GM23248 (cell line): ENCODE measurements at regions not wholly inside any gene's neighbourhood (a gene's known extent, or its start where the extent isn't known, plus 50 kb on each side); places are given as distances from the start of the nearest gene placed in this dataset.

ENCODE experiments used
- DNase-seq: peaks from one replicate; pipeline ENCODE4 v3.0.0-alpha.2; 2015
- H2AFZ ChIP-seq: fragments of 200-600 bp; sonication (generic); 2 replicates; pipeline ENCODE4 v1.6.1; 2016; ENCODE audit warnings: antibody characterized with exemption
- H3F3A ChIP-seq: fragments of 200-600 bp; sonication (generic); 2 replicates; pipeline ENCODE4 v1.6.1; 2016; ENCODE audit warnings: mild to moderate bottlenecking, antibody characterized with exemption, mixed run types; ENCODE audit not compliant: insufficient read depth
- H3K27ac ChIP-seq: fragments of 200-600 bp; sonication (generic); 2 replicates; pipeline ENCODE4 v1.5.1; 2016; ENCODE audit warnings: mild to moderate bottlenecking
- H3K27me3 ChIP-seq: fragments of 200-600 bp; sonication (generic); replicated peaks from 2 replicates; pipeline ENCODE4 v1.6.1; 2016; ENCODE audit warnings: mild to moderate bottlenecking; ENCODE audit not compliant: insufficient read depth
- H3K36me3 ChIP-seq: fragments of 200-600 bp; sonication (generic); 2 replicates; pipeline ENCODE4 v1.6.1; 2016; ENCODE audit warnings: low read depth, mild to moderate bottlenecking
- H3K4me1 ChIP-seq: fragments of 200-600 bp; sonication (generic); 2 replicates; pipeline ENCODE4 v1.6.1; 2016; ENCODE audit warnings: mild to moderate bottlenecking; ENCODE audit not compliant: insufficient read depth
- H3K4me2 ChIP-seq: fragments of 200-600 bp; sonication (generic); one replicate; pipeline ENCODE4 v1.6.1; 2016; ENCODE audit warnings: mild to moderate bottlenecking; ENCODE audit not compliant: unreplicated experiment
- H3K4me3 ChIP-seq: fragments of 200-600 bp; sonication (generic); 2 replicates; pipeline ENCODE4 v1.5.1; 2016; ENCODE audit warnings: mild to moderate bottlenecking
- H3K79me2 ChIP-seq: fragments of 200-600 bp; sonication (generic); 2 replicates; pipeline ENCODE4 v1.6.1; 2016; ENCODE audit warnings: mild to moderate bottlenecking; ENCODE audit not compliant: insufficient read depth
- H3K9ac ChIP-seq: fragments of 200-600 bp; sonication (generic); 2 replicates; pipeline ENCODE4 v1.6.1; 2016; ENCODE audit warnings: mild to moderate bottlenecking
- H3K9me2 ChIP-seq: fragments of 200-600 bp; sonication (generic); 2 replicates; pipeline ENCODE4 v1.6.1; 2016; ENCODE audit warnings: mixed run types, mild to moderate bottlenecking, moderate library complexity; ENCODE audit not compliant: insufficient read depth
- H3K9me3 ChIP-seq: fragments of 200-600 bp; sonication (generic); one replicate; pipeline ENCODE4 v1.6.1; 2017; ENCODE audit warnings: low read depth
- H4K20me1 ChIP-seq: fragments of 200-600 bp; sonication (generic); 2 replicates; pipeline ENCODE4 v1.6.0; 2016; ENCODE audit not compliant: insufficient read depth
- EZH2 ChIP-seq: fragments of 200-600 bp; sonication (generic); IDR thresholded peaks from 2 replicates; pipeline ENCODE4 v1.6.1; 2018; ENCODE audit warnings: antibody characterized with exemption, mild to moderate bottlenecking; ENCODE audit not compliant: insufficient read depth, poor library complexity, severe bottlenecking
- EZH2phosphoT487 ChIP-seq: fragments of 200-600 bp; sonication (generic); IDR thresholded peaks from 2 replicates; pipeline ENCODE4 v1.6.1; 2018; ENCODE audit warnings: antibody characterized with exemption, moderate library complexity, mild to moderate bottlenecking, low read depth; ENCODE audit not compliant: insufficient read depth
- WGBS, 2 experiments: methylation state at CpG; one replicate each; pipeline ENCODE4 v1.1.6; 2015 to 2017; ENCODE audit warnings: low lambda C conversion rate in 2 of 2, low coverage in 1 of 2; ENCODE audit errors: missing lambda C conversion rate in 2 of 2; 5-methylcytosine and 5-hydroxymethylcytosine counted together
- in situ Hi-C: fragments of 300-500 bp; cut with MboI; formaldehyde crosslinking; loops from 2 replicates; pipeline ENCODE4 v1.15.0; 2020

DNA sequence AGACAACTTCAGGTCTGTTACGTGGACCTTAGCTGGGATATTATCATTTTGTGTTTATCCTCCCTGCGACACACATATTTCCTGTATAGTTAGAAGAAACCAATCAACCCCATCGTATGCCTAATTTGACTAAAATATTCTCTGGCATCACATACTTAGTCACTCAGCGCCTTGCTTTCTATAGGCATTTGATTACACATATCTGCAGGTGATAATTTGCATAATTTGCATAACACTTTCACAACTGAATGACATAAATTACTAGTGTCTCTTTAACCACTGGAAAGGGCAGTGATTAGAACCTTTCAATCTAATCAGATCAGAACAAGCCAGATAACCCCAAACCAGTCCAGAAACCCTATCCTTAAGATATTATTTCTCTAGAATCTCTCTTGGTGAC is 390.2 kb downstream of the TLR4 start:
- no peak overlapping the region for H3K9ac ChIP-seq
- in situ Hi-C loops = no loop called here
- TF ChIP-seq EZH2 (no peak), EZH2phosphoT487 (no peak)
- whole genome bisulfite sequencing, 2 experiments = 25 to 29% methylated on average over 4 of the region's 4 CpGs
- no peaks in the 10 kb centered on the region for H3K9me3 ChIP-seq
- DNase-seq = no peak
- no peaks in the 10 kb centered on the region for H3K9me2 ChIP-seq
- H3K27me3 ChIP-seq = no peaks in the 10 kb centered on the region
- no peak overlapping the region for H3K4me2 ChIP-seq
- H3K79me2 ChIP-seq = no peaks in the 10 kb centered on the region
- no peaks in the 10 kb centered on the region for H4K20me1 ChIP-seq
- H3K27ac ChIP-seq = no peak overlapping the region
- no peak overlapping the region for H2AFZ ChIP-seq
- no peaks in the 10 kb centered on the region for H3K4me1 ChIP-seq
- no peaks in the 10 kb centered on the region for H3F3A ChIP-seq
- no peaks in the 10 kb centered on the region for H3K36me3 ChIP-seq
- no peak overlapping the region for H3K4me3 ChIP-seq

DNA sequence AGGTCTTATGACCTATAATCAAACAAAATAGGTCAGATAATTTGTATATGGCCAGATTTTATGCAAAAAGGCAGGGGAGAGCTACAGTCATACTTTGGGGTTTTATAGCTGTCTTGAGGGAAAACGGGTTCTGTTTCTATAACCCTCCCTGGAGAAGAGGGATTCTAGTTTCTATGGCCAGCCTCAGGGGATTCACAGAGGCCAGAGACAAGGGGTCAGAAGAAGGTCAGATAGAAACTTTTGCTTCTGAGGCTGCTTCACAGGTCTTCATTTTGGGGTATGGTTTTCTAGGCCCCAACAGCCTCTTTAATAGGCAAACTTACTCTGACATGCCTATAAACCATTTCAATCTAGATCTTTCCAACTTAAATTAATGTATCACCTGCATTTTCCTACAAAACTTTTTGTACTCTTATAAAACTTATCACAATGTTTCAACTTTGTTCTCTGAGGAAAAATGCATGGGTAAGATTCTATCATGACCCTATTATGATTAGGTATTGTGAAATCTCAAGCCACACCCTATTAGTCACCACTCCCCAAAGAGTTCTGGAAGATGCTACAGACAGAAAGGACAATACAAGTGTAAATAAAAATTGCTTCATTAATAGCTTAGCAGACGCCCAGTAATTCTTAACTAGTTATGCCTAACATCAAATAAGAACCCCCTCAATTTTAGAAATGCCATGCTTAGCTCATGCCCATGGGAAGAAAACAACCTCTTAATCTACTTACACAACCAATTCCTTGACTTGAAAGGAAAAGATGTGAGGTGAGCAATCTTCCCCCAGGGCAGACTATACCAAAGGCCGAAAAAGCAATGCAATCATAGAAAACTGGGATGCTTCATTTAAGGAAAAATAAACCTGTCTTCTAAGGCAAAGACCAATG is 396.6 kb downstream of the TLR4 start:
- no peaks in the 10 kb centered on the region for H3K9me3 ChIP-seq
- no peak overlapping the region for H3K4me3 ChIP-seq
- H3K4me1 ChIP-seq = no peaks in the 10 kb centered on the region
- H3K27ac ChIP-seq = no peak overlapping the region
- no peaks in the 10 kb centered on the region for H3K27me3 ChIP-seq
- no peak for DNase-seq
- H3K79me2 ChIP-seq = no peaks in the 10 kb centered on the region
- H3K9me2 ChIP-seq = no peaks in the 10 kb centered on the region
- H3K36me3 ChIP-seq = no peaks in the 10 kb centered on the region
- no peak overlapping the region for H3K4me2 ChIP-seq
- TF ChIP-seq EZH2phosphoT487 = no peak
- TF ChIP-seq EZH2 = no peak
- in situ Hi-C loops = no loop called here
- H4K20me1 ChIP-seq = no peaks in the 10 kb centered on the region
- H3K9ac ChIP-seq = no peak overlapping the region
- WGBS, 2 experiments = 21 to 22% methylated on average over 3 of the region's 3 CpGs
- no peaks in the 10 kb centered on the region for H3F3A ChIP-seq
- no peak overlapping the region for H2AFZ ChIP-seq

DNA sequence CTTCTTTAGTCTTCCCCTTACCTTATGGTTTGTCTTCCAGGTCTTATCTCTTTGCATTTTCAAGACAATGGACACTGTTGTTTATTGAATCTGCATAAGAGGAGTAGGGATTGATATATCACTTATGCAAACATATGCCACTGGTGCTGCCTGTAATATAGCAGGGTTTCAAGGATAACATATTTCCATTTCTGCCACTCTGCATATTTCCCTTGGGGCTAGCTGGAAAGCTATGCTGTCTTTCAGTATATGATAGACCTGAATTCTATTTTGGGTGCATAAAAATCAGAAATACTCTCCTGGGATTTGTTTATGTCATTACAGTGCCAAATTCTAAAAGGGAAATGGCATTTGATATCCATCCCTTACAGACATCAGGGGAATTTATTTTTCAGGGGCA is 400.2 kb downstream of the TLR4 start:
- no peak overlapping the region for H3K4me2 ChIP-seq
- H4K20me1 ChIP-seq = no peaks in the 10 kb centered on the region
- H3K27ac ChIP-seq = no peak overlapping the region
- H3K9me3 ChIP-seq = no peaks in the 10 kb centered on the region
- H3K79me2 ChIP-seq = no peaks in the 10 kb centered on the region
- no peaks in the 10 kb centered on the region for H3K27me3 ChIP-seq
- H3K9me2 ChIP-seq = no peaks in the 10 kb centered on the region
- H2AFZ ChIP-seq = no peak overlapping the region
- H3F3A ChIP-seq = no peaks in the 10 kb centered on the region
- H3K4me1 ChIP-seq = no peaks in the 10 kb centered on the region
- in situ Hi-C loops = no loop called here
- DNase-seq = no peak
- H3K4me3 ChIP-seq = no peak overlapping the region
- no peak for TF ChIP-seq EZH2phosphoT487
- no peak for TF ChIP-seq EZH2
- no peaks in the 10 kb centered on the region for H3K36me3 ChIP-seq
- no peak overlapping the region for H3K9ac ChIP-seq

DNA sequence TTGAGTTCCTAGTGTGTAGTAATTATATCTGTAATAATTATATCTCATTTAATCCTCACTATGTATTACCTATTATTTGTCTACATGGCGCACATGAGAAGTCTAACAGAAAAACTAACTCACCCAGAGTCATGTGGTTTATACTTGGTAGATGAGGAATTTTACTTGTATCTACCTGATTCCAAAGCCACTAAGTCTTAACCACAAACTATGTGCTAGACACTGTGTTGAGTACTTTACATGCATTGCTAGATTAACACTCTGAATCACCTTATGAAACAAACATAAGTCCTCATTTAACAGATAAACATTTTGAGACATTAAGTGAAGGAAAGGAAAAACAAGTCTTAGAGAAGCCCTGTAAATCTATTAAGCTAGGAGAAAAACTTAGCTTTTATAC is 404.8 kb downstream of the TLR4 start:
- Histone ChIP-seq H3K27ac (no peak overlapping the region), H2AFZ (no peak overlapping the region), H3K79me2 (no peaks in the 10 kb centered on the region), H3K4me2 (no peak overlapping the region), H3K9ac (no peak overlapping the region), H3F3A (no peaks in the 10 kb centered on the region), H3K27me3 (no peaks in the 10 kb centered on the region), H3K9me3 (peaks cover 3% of the 10 kb centered on the region), H3K9me2 (0 out of 2 replicates have a peak, but pooled peaks cover 2% of the 10 kb centered on the region), H3K36me3 (no peaks in the 10 kb centered on the region), H3K4me3 (no peak overlapping the region), H3K4me1 (no peaks in the 10 kb centered on the region), H4K20me1 (no peaks in the 10 kb centered on the region)
- in situ Hi-C loops = no loop called here
- 64 to 84% methylated on average over 1 of the region's 1 CpG for WGBS, 2 experiments
- TF ChIP-seq EZH2phosphoT487 = no peak
- TF ChIP-seq EZH2 = no peak
- DNase-seq = no peak
